ENCODE measurements at regions not wholly inside any gene's neighbourhood (a gene's known extent, or its start where the extent isn't known, plus 50 kb on each side); places are given as distances from the start of the nearest gene placed in this dataset.

DNA sequence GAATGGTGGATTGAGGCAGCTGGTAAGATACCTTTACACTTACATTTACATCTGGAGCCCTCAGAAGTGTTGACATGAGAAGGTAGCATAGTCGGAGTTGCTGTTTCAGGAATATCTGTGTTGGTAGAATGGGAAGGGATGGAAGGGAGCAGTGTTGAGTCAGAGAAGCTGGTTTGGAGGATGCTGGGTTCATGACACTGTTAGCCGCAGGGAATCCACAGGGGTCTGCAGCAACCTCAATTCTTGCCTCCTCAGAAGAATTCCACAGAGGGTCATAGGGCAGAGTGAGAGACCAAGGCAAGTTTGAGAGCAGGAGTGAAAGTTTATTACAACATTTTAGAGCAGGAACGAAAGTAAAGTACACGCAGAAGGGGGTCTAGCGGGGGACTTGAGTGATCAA lies 536.8 kb downstream of the QKI start:
- Histone ChIP-seq H3K36me3 (ENCODE audit: control insufficient read depth in 1 of 2, insufficient read depth in 2 of 2, low read length in 2 of 2) (no peaks in the 10 kb centered on the region), H3K9ac (ENCODE audit: low read length) (no peak overlapping the region), H3K27ac (ENCODE audit: low read depth, low read length) (no peak overlapping the region), H2AFZ (ENCODE audit: low read depth, low read length, poor library complexity, severe bottlenecking) (no peak overlapping the region), H3K4me3 (replicated peaks in 1 of 2; ENCODE audit: low read depth in 1 of 2, low read length in 2 of 2) (no peak overlapping the region), H4K20me1 (ENCODE audit: insufficient read depth) (no peaks in the 10 kb centered on the region), H3K9me3 (ENCODE audit: control insufficient read depth in 1 of 2, insufficient read depth in 1 of 2, low read depth in 1 of 2, low read length in 2 of 2) (0 out of 4 replicates have a peak, but pooled peaks cover 0 to 3% of the 10 kb centered on the region in 2 experiments), H3K27me3 (ENCODE audit: insufficient read depth, low read length) (no peaks in the 10 kb centered on the region), H3K4me2 (ENCODE audit: low read length) (no peak overlapping the region), H3K9me2 (ENCODE audit: insufficient read depth) (no peaks in the 10 kb centered on the region), H3K79me2 (ENCODE audit: insufficient read depth, low read length) (no peaks in the 10 kb centered on the region), H3K4me1 (ENCODE audit: control insufficient read depth in 1 of 2, insufficient read depth in 2 of 2, low read length in 2 of 2) (no peaks in the 10 kb centered on the region)
- no TSS peak for BruUV-seq (replicated peaks)
- ChIA-PET CTCF (no interaction called here), POLR2A (no interaction called here), RAD21 (ENCODE audit: low non-redundant PET in 1 of 2, low total read pairs in 2 of 2, uncharacterized antibody in 2 of 2, unreplicated experiment in 2 of 2) (no interaction called here)
- TF ChIP-seq ZNF274 (IDR thresholded peaks at IDR 0.05; ENCODE audit: low read depth, low read length): no peak
- no peak for TF ChIP-seq EGR1 (IDR thresholded peaks at IDR 0.05; ENCODE audit: low read depth)
- TF ChIP-seq, protein P1, sequence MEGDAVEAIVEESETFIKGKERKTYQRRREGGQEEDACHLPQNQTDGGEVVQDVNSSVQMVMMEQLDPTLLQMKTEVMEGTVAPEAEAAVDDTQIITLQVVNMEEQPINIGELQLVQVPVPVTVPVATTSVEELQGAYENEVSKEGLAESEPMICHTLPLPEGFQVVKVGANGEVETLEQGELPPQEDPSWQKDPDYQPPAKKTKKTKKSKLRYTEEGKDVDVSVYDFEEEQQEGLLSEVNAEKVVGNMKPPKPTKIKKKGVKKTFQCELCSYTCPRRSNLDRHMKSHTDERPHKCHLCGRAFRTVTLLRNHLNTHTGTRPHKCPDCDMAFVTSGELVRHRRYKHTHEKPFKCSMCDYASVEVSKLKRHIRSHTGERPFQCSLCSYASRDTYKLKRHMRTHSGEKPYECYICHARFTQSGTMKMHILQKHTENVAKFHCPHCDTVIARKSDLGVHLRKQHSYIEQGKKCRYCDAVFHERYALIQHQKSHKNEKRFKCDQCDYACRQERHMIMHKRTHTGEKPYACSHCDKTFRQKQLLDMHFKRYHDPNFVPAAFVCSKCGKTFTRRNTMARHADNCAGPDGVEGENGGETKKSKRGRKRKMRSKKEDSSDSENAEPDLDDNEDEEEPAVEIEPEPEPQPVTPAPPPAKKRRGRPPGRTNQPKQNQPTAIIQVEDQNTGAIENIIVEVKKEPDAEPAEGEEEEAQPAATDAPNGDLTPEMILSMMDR (IDR thresholded peaks at IDR 0.05 in 2 of 3, conservative IDR thresholded peaks at IDR 0.05 in 1 of 3; ENCODE audit: borderline replicate concordance in 1 of 3, insufficient read depth in 1 of 3, low read depth in 2 of 3, low read length in 2 of 3): no peak
- TF ChIP-seq, protein P2, sequence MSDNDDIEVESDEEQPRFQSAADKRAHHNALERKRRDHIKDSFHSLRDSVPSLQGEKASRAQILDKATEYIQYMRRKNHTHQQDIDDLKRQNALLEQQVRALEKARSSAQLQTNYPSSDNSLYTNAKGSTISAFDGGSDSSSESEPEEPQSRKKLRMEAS (IDR thresholded peaks at IDR 0.05): no peak
- no peak for TF ChIP-seq SRF (IDR thresholded peaks at IDR 0.05; ENCODE audit: low read depth)
- no peak for TF ChIP-seq ZFX (IDR thresholded peaks at IDR 0.05)
- TF ChIP-seq CEBPB (IDR thresholded peaks at IDR 0.05; ENCODE audit: low read depth): no peak
- no peak for TF ChIP-seq FOSL1 (IDR thresholded peaks at IDR 0.05; ENCODE audit: low read depth)
- TF ChIP-seq, protein P3, sequence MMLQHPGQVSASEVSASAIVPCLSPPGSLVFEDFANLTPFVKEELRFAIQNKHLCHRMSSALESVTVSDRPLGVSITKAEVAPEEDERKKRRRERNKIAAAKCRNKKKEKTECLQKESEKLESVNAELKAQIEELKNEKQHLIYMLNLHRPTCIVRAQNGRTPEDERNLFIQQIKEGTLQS (IDR thresholded peaks at IDR 0.05): no peak
- TF ChIP-seq JUND (IDR thresholded peaks at IDR 0.05): no peak
- no peak for TF ChIP-seq RAD21 (IDR thresholded peaks at IDR 0.05; ENCODE audit: low read depth)
- no peak for TF ChIP-seq SIN3A (IDR thresholded peaks at IDR 0.05; ENCODE audit: low read depth)
- no peak for TF ChIP-seq POLR2A (IDR thresholded peaks at IDR 0.05; ENCODE audit: borderline replicate concordance, extremely low read depth, insufficient read depth, insufficient read length)
- TF ChIP-seq CBX3 (IDR thresholded peaks at IDR 0.05; ENCODE audit: low read depth): no peak
- no peak for TF ChIP-seq EZH2phosphoT487 (IDR thresholded peaks at IDR 0.05; ENCODE audit: borderline replicate concordance)
- no peak for TF ChIP-seq POLR2AphosphoS5 (IDR thresholded peaks at IDR 0.05; ENCODE audit: low read depth, low read length)
- intact Hi-C loops (cut with micrococcal nuclease): loop anchor here (10.0 kb wide), 1 partner anchor 397 kb away; no protein-coding TSS in a partner anchor
- DNase-seq (ENCODE audit: low read depth, low spot score) (no peak), ATAC-seq (no peak)
